Stomach (tissue), 4 donors: ENCODE measurements at regions not wholly inside any gene's neighbourhood (a gene's known extent, or its start where the extent isn't known, plus 50 kb on each side); places are given as distances from the start of the nearest gene placed in this dataset.

Experiments used
- EP300 ChIP-seq: sonication (generic); formaldehyde crosslinking; IDR thresholded peaks from one replicate; pipeline ENCODE4 v1.6.1; 2017; ENCODE audit warnings: antibody characterized with exemption
- POLR2A ChIP-seq, 4 donors: fragments of 450-650 bp; IDR thresholded peaks; one replicate each; pipeline ENCODE4 v1.6.1; 2016; ENCODE audit warnings: antibody characterized with exemption in 4 of 4, control low read depth in 2 of 4, mild to moderate bottlenecking in 1 of 4, moderate library complexity in 1 of 4
- POLR2AphosphoS5 ChIP-seq, 3 donors: sonication (generic); formaldehyde crosslinking; IDR thresholded peaks; one replicate each; pipeline ENCODE4 v1.6.1; 2016; ENCODE audit warnings: antibody characterized with exemption in 3 of 3
- TF ChIP-seq, protein P1 (sequence below), 7 experiments: fragments of 450-650 bp in 4 of 7; fragments of 200-600 bp in 3 of 7; sonication (generic) in 3 of 7; IDR thresholded peaks; one replicate each; pipeline ENCODE4 v1.5.1; 2016 to 2019; ENCODE audit warnings: antibody characterized with exemption in 7 of 7, control low read depth in 2 of 7, mild to moderate bottlenecking in 1 of 7

DNA sequence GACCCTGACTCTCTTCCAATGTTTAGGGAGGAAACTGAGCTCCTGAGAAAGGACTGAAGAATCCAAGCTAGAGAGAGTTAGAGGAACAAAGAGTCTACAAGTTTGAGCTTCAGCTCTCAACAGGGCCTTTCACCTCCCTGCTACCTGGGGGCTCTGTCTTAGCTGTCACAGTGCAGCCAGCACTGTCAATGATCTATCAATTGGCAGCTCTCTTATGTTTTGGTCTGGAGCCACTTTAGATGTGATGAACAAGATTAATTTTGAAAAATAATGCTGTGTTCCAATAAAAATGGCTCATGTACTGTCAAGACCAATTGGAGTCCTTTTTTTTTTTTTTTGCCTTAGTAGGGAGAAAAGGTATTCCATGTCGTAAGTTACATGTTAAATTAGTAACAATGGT is 215.8 kb upstream of the TRIB2 start:
- TF ChIP-seq POLR2A (IDR thresholded peaks at IDR 0.05) (no peak), POLR2AphosphoS5 (IDR thresholded peaks at IDR 0.05) (no peak), EP300 (no peak)
- TF ChIP-seq, protein P1, sequence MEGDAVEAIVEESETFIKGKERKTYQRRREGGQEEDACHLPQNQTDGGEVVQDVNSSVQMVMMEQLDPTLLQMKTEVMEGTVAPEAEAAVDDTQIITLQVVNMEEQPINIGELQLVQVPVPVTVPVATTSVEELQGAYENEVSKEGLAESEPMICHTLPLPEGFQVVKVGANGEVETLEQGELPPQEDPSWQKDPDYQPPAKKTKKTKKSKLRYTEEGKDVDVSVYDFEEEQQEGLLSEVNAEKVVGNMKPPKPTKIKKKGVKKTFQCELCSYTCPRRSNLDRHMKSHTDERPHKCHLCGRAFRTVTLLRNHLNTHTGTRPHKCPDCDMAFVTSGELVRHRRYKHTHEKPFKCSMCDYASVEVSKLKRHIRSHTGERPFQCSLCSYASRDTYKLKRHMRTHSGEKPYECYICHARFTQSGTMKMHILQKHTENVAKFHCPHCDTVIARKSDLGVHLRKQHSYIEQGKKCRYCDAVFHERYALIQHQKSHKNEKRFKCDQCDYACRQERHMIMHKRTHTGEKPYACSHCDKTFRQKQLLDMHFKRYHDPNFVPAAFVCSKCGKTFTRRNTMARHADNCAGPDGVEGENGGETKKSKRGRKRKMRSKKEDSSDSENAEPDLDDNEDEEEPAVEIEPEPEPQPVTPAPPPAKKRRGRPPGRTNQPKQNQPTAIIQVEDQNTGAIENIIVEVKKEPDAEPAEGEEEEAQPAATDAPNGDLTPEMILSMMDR (IDR thresholded peaks at IDR 0.05), result no peak
